HG03066 (cell line): ENCODE measurements at regions not wholly inside any gene's neighbourhood (a gene's known extent, or its start where the extent isn't known, plus 50 kb on each side); places are given as distances from the start of the nearest gene placed in this dataset.

Experiments used
- ATAC-seq: cut with Tn5 transposase; IDR thresholded peaks from one replicate; pipeline ENCODE4 v1.9.1; 2021; ENCODE audit warnings: low read depth; ENCODE audit not compliant: unreplicated experiment

DNA sequence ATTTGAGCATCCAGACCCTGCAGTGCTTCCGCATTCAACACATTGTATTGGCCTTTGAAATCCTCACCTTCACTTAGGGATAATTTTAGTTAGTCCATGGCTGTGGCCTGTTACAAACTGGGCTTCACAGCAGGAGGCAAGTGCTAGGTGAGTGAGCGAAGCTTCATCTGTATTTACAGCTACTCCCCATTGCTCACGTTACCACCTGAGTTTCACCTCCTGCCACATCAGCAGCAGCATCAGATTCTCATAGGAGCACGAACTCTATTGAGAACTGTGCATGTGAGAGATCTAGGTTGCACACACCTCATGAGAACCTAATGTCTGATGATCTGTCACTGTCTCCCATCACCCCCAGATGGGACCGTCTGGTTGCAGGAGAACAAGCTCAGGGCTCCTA lies 222.1 kb upstream of the NR2F2 start:
- ATAC-seq, result no peak

DNA sequence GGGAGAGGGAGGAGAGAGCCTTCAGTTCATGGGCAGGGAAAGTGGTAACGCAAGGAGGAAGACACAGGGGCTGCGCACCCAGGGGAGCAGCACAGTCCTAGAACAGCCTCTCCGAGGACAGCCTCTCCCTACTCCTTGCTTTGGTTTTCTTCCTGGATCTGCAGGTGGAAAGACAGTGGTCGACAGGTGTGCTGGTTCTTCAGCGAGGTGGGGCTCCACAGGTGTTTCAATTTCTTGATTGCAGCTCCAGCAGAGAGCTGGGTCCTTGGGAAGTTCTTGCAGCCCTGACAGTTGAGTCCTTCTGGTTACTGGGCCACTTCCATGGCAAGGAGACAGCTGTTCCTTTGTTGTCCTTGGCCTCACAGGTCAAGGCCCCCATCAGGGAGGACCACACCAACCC lies 220.7 kb upstream of the NR2F2 start:
- ATAC-seq, result no peak

DNA sequence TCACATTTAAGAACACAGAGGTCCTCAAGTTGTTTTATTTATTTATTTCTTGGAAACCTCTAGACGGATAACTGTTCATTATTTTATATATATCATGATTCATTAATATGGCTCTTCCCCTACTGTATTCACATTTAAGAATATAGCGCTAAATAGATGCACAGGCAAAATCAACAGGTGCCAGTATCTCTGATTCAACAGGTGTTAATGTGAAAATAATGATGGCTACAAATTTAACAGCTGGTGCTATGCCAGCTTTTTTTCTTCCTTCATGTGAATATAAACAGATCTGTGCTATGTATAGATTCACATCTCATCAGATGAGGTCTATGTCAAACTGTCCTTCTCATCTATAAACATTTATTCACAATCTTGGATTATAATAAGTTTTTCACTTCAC lies 218.5 kb upstream of the NR2F2 start:
- no peak for ATAC-seq

DNA sequence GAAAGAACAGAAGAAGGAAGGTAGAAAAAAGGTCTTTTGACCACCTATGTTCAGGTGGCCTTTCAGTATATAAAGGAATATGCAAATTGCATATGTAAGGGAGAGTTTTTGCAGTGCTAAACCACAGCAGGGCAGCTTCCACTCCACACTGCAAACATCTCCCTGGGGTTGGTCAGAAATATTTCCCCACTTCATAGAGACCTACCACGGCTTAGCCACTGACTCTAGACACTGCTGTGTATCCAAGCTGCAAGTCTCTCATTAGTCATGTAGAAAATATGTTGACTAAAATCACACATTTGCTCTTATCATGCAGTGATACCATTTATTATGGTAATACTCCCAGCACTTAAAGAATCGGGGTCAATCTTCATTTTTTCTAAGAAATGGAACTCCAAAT lies 214.9 kb upstream of the NR2F2 start:
- no peak for ATAC-seq

DNA sequence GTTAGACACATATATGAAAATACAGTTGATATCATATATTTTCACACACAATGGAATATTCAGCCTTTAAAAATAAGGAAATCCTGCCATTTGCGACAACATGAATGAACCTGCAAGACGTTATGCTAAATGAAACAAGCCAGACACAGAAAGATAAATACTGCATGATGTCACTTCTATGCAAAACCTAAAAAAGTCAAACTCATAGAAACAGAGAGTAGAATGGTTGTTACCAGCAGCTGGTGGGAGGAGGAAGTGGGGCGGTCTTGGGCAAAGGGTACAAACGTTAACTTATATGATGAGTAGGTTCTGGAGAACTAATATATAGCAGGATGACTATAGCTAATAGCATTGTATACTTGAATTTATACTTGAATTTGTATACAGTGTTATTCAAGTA lies 213.2 kb upstream of the NR2F2 start:
- ATAC-seq, result no peak

DNA sequence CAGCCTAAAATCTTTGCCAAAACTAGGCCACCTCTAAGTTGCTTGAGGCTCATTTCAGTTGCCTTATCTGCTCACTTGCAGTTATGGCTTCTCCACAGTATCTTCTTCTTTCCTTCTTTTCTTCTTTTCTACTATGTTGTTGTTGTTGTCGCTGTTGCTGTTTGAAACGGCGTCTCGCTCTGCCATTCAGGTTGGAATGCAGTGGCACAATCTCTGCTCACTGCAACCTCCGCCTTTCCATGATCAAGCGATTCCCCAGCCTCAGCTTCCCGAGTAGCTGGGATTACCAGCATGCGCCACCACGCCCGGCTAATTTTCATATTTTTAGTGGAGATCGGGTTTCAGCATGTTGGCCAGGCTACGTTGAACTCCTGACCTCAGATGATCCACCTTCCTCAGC lies 210.8 kb upstream of the NR2F2 start:
- ATAC-seq, result no peak

DNA sequence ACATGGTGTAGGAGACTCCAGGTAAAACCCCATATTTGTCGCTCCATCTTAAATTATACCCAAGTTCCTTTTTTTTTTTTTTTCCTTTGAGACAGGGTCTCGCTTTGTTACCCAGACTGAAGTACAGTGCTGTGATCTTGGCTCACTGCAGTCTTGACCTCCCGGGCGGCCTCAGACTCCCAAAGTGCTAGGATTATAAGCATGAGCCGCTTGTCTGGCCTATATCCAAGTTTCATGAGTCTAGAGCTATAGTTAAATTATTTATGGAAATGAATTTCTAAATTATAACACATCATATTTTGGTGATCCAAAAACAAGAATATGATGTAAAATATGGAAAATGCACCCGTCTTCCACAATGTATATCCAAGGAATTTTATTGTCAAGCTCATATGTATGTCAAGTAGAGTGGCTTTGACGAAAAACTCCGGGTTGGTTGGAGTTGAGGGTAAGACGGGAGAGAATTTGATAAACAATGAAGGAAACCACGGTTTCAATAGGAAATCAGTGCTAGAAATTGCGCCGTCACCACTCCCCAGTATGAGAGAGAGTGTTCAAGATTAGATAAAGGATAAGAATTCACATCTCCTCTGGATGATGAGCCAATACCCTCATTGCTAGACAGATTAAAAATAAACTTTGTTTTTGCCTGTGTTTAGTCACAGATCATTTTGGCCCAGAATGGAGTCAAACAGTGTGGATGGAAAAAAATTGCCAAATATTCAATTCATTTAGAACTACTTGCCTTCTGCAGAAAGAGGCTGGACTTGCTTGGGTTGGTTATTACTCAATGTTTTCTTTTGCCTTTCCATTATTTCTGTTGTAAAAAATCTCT lies 209.2 kb upstream of the NR2F2 start:
- ATAC-seq, result no peak

DNA sequence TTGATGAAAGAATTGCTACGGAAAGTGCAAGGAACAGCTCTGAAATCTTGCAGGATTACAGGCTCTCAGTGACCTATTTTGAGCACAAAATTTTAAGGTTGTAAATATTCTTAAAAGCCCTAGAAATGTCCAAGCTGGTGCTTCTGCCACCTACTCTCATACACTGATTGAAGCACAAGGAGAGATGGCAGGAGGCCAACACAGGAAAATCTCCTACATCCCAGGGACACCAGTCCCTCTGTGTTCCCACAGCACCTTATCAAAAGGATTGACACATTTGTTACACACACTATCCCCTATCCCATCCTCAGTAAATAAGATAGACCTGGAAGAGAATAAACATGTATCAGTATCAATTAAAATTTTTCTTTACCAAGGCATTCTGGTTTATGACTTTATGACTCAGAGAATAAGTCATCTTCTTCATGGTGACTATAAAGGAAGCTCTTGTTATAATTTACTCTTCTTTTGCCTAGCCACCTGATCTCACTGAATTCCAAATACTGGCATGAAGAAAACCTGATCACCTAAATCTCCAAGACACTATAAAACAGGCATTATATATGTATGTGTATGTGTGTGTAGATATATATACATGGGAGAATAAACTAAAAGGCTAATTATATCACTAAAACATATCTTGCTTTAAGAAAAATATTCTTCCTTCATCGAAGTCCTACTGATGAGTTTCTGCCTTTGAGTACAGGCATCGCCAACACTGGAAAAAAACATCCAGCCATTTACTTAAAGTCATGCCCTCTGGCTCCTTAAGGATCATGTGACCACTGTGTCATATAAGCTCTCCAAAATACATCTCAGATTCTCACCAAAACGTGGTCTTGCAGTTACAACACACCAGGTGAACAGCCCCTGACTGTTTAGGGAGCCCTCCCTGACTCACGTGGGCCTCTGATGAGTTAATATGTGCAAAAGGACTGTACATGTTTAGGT lies 208.1 kb upstream of the NR2F2 start:
- no peak for ATAC-seq

DNA sequence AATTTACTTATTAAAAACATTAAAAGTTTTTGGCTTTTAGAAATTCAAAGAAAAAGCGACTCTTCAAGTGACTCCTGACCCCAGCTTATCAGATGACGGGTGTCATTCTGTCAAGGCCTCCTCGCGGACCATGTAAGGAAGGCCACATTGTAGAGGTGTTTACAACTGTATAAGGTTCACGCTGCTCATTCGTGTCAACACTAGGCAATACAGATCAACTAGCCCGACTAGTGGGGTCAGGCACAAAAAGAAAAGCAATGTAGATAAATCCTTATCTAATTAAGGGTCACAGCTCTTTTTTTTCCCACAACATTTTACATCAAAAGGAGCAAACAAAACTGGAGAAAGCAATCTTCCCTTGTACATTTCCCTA lies 207.5 kb upstream of the NR2F2 start:
- ATAC-seq, result no peak

DNA sequence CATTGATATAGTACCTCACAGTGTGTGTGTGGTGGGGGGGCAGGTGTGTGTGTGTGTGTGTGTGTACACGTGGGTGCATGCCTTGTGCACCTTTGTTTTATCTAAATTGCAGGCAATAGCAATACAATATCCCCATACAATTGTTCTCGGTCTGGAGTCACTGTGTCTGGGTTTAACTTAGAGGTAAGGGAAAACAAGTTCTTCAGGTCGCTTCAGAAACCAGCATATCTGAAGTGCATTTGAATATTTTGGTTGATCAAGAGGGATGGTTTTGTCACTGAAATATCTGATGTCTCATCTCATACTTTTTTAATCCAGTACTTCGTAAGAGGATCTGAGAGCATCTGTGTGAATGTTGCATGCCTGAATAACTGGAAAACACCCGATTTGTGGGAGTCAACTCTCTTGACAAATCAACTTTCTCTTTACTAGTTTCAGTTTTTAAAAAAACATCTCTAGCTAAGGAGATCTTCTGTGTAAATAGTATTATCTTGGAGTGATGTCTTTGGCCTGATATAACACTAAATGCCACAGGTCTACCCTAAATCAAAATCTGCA lies 206.8 kb upstream of the NR2F2 start:
- ATAC-seq, result no peak

DNA sequence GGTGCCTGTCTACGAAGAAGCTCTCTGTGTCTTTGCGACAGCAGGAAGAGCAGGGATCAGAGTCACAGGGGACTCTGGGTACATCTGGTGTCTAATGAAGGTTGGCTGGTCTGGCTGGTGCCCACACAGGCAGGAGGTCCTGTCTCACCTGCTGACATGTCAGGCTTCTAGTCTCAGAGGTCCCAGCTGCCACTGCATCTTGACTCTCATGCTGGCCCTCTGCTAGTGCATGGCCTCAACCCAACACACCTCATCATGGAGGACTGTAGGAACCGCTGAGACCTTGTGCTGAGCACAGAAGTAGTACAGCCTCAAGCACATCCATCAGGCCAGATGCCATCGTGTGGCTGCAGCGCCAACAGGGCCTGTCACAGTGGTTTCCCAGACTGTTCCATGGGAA lies 206.1 kb upstream of the NR2F2 start:
- ATAC-seq, result no peak

DNA sequence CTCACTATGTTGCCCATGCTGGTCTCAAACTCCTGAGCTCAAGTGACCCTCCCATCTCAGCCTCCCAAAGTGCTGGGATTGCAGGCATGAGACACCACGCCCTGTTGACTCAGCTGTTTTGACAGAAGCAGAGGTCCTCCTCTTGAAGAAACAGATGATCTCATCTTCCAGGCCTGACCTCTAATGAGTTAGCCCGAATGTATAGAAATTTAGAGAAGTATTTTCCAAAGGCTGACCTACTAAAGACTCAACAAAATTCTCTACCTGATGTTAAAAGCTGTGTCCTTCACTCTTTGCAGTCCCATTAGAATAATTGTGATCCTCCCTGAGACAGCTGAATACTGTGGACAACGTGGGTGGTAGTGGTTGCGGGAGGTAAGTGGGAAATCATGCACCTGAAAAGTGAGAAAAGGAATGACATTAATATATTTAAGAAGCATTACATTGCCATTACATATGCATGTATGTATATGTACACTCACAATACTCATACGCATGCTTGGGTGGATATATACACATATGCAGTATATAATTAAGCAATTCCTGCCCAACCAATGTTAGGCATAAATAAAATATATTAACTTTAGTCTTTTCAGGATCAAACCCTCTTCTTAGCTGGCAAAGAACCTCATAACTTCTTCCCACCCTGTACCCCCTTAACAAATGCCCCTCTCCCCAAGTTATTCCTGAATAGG lies 204.6 kb upstream of the NR2F2 start:
- ATAC-seq, result no peak

DNA sequence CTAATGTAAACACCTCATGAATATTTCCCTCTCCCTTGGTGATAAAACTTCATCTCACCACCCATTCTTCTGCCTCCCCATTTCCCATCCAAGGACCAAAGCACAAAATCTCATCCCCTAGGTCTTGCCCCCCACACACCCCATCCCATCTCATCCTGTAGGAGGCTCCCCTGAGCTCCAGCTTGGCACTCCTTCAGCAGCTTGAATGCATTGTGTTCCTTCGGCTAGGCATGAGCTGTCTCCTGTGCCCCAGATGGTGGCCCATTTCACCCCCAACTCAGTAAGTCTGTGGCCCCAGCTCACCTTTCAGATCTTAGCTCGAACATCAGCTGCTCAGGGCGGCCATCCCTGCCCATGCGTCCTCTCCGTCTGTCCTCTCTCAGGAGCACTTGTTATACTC lies 203.6 kb upstream of the NR2F2 start:
- ATAC-seq, result no peak

DNA sequence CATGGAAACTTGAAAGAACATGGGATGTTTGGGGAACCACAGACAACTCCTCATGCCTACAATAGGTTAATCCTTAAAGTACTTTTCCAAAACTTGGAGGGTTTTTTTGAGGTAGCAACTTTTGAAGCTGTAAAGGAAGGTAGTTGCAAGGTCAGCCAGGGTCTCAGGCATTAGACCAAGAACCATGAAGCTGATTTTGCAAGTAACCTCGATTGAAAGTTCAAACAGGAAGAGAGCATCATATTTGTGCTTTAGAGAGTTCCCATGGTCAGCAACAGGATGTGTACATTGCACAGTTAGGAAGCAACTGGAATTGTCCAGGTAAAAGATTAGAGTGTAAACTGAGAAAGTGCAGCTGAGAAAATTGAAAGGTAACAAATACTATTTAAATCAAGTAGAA lies 199.8 kb upstream of the NR2F2 start:
- ATAC-seq, result no peak

DNA sequence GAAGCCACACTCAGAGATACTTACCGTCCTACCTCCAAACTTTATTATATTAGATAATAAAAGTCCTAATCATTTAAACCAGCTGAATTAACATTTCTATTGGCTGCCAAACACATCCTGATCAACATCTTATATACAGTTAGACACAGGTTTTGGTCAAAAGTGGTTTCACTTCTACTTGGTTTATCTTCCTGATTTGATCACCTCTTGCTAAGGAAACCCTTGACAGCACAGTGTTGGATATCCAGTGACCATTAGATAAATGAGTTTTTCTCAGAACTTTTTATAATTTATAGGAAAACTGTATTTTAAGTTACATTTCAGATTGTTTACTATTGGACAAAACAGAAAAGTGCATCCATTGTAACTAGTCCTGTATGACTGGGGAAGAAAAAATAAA lies 198.4 kb upstream of the NR2F2 start:
- no peak for ATAC-seq

DNA sequence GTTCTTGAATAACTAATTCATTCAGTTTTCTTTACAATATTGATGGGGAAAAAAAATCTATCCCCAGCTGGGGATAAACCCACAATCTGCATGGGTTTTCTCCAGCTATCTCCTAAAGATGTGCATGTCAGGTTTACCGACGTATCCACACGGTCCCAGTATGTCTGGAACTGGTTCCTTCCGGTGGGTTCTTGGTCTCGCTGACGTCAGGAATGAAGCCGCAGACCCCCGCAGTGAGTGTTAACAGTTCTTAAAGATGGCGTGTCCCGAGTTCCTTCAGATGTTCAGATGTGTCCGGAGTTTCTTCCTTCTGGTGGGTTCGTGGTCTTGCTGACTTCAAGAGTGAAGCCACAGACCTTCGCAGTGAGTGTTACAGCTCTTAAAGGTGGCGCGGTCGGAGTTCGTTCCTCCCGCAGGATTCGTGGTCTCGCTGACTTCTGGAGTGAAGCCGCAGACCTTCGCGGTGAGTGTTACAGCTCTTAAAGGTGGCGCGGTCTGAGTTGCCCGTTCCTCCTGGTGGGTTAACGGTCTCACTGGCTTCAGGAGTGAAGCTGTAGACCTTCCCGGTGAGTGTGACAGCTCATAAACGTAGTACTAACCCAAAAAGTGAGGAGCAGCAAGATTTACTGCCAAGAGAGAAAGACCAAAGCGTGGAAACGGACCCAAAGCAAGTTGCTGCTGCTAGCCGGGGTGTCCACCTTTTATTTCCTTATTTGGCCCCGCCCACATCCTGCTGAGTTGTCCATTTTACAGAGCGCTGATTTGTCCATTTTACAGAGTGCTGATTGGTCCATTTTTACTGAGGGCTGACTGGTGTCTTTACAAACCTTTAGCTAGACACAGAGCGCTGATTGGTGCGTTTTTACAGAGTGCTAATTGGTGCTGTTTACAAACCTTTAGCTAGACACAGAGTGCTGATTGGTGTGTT lies 195.1 kb upstream of the NR2F2 start:
- no peak for ATAC-seq

DNA sequence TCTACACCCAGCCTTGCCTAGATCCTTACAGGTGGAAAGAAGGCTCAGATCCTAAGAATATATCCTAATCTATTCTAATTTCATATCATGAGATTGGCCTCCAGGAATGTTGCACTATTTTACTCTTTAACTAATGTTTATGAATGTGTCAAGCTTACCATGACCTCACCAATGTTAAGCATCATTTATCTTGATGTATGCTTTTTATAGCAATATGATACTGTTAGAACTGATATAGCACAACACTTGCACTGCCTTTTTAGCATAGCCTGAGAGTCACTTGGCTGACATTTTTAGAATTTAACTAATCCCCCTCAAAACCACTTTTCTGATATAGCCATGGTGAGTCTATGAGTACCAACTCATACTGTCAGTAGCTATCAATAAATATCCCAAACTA lies 191.5 kb upstream of the NR2F2 start:
- ATAC-seq, result no peak

DNA sequence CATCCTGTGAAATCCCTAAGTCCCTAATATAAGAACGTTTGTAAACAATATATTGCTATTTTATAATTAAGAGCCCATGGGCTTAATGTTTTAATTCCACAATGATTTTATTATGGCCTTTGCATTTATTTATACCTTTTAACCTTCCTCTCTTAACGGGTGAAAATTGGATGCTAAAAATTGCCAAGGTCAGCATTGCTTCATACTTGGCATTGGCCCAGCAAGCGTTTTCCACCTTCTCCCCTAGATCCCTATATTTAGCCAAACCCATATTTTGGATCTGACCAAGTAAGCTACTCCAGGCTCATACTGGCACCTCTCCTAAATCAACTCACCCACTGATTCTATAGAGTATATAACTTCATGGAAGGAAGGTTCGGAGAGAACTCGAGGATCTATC lies 188.0 kb upstream of the NR2F2 start:
- ATAC-seq, result no peak

DNA sequence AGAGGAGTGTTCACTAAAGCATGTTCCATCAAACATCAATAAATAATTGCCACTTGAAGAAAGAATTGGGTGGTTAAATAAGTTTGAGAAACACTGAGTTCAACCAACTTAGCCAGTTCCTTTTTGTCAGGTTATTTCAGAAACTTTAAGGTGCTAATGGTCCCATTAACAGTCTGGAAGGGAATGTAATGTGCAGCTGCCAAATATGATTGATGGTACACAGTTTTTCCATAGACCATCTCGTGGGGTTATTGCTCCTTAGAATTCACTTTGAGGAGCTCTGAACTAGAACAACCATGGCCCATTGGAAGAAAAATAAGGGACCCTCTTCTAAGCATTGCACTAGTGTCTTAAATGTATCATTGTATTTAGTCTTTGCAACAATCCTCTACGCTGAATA lies 185.8 kb upstream of the NR2F2 start:
- no peak for ATAC-seq

DNA sequence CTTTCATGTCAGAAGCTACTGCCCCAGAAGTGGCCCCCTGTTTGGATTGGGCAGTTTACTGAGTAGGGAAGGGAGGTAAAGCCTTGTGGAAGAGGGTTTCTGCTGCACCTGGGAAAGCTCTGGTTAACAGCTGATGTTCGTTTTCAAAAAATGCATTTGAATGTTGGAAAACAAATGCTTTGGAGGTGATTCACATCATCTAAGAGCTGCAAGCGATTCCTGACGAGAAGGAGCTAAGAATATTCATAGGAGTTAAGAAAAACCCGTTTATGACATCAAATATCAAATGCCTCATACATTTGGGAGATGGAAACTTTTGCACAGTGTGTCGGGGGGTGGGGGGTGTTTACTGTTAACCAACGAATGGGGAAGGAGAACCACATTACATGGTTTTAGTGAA lies 183.8 kb upstream of the NR2F2 start:
- no peak for ATAC-seq
